IMR-90 (cell line): ENCODE measurements at regions not wholly inside any gene's neighbourhood (a gene's known extent, or its start where the extent isn't known, plus 50 kb on each side); places are given as distances from the start of the nearest gene placed in this dataset.

Source experiments
- ATAC-seq: fragments of 200-7000 bp; cut with Tn5 transposase; 2 replicates; pipeline ENCODE4 v1.9.1; 2020; ENCODE audit warnings: low read depth, mild to moderate bottlenecking, moderate library complexity
- BruUV-seq: library from RNA; stranded (reverse); fragments of 400-500 nt; replicated peaks from 2 replicates; lab custom pipeline; 2021; lab: Mats Ljungman, UMichigan
- CTCF ChIA-PET: fragments of 300-600 bp; formaldehyde crosslinking; extraction: SDS; loops from one replicate; lab custom pipeline; 2021; ENCODE audit warnings: antibody characterized with exemption; lab: Yijun Ruan, JAX
- POLR2A ChIA-PET: fragments of 300-600 bp; sonication (Branson Sonifier 250); formaldehyde crosslinking; loops from one replicate; lab custom pipeline; 2022; ENCODE audit warnings: antibody characterized with exemption; ENCODE audit not compliant: unreplicated experiment; lab: Charles Lee
- DNase-seq: peaks from one replicate; pipeline ENCODE4 v3.0.0; 2013
- H2AFZ ChIP-seq: replicated peaks from 2 replicates; pipeline ENCODE3; 2013; ENCODE audit warnings: low read length, mild to moderate bottlenecking; ENCODE audit not compliant: poor library complexity
- H2AK5ac ChIP-seq: 2 replicates; pipeline ENCODE4 v1.6.1; 2013; ENCODE audit warnings: low read depth, low read length, inconsistent platforms
- H2AK9ac ChIP-seq: replicated peaks from 2 replicates; pipeline ENCODE3; 2013; ENCODE audit warnings: mild to moderate bottlenecking, low read depth, low read length, moderate library complexity; ENCODE audit not compliant: poor library complexity
- H2BK120ac ChIP-seq: 2 replicates; pipeline ENCODE4 v1.6.1; 2013; ENCODE audit warnings: low read depth, low read length, inconsistent platforms
- H2BK15ac ChIP-seq: 3 replicates; pipeline ENCODE4 v1.6.1; 2013; ENCODE audit warnings: low read depth, low read length, inconsistent platforms
- H2BK20ac ChIP-seq: 2 replicates; pipeline ENCODE4 v1.6.1; 2013; ENCODE audit warnings: low read depth, mild to moderate bottlenecking, inconsistent platforms, low read length, moderate library complexity
- H2BK5ac ChIP-seq: 2 replicates; pipeline ENCODE4 v1.6.1; 2013; ENCODE audit warnings: mild to moderate bottlenecking, low read depth, low read length, inconsistent platforms; ENCODE audit not compliant: poor library complexity, severe bottlenecking
- H3K14ac ChIP-seq: replicated peaks from 2 replicates; pipeline ENCODE4 v1.6.1; 2013; ENCODE audit warnings: low read depth, low read length, inconsistent platforms
- H3K18ac ChIP-seq: 2 replicates; pipeline ENCODE4 v1.6.1; 2013; ENCODE audit warnings: low read depth, low read length, control low read depth
- H3K23ac ChIP-seq: 2 replicates; pipeline ENCODE4 v1.6.1; 2013; ENCODE audit warnings: low read depth, low read length, inconsistent platforms
- H3K27ac ChIP-seq: 2 replicates; pipeline ENCODE4 v1.5.1; 2013; ENCODE audit warnings: mild to moderate bottlenecking, control low read depth, low read length; ENCODE audit not compliant: insufficient read depth
- H3K27me3 ChIP-seq: 2 replicates; pipeline ENCODE4 v1.6.1; 2013; ENCODE audit warnings: low read length; ENCODE audit not compliant: control insufficient read depth, insufficient read depth
- H3K36me3 ChIP-seq: 2 replicates; pipeline ENCODE4 v1.6.1; 2013; ENCODE audit warnings: low read length, mixed read lengths; ENCODE audit not compliant: control insufficient read depth, insufficient read depth
- H3K4ac ChIP-seq: 2 replicates; pipeline ENCODE4 v1.6.1; 2013; ENCODE audit warnings: low read depth, low read length, inconsistent platforms
- H3K4me1 ChIP-seq: 2 replicates; pipeline ENCODE4 v1.6.1; 2013; ENCODE audit warnings: low read length, mixed read lengths; ENCODE audit not compliant: control insufficient read depth, insufficient read depth
- H3K4me2 ChIP-seq: 2 replicates; pipeline ENCODE4 v1.6.1; 2013; ENCODE audit warnings: low read depth, mild to moderate bottlenecking, control low read depth, low read length, moderate library complexity
- H3K4me3 ChIP-seq: 2 replicates; pipeline ENCODE4 v1.5.1; 2013; ENCODE audit warnings: low read depth, mild to moderate bottlenecking, control low read depth, low read length, moderate library complexity; ENCODE audit not compliant: insufficient read depth
- H3K56ac ChIP-seq: 2 replicates; pipeline ENCODE4 v1.6.1; 2013; ENCODE audit warnings: low read length, inconsistent platforms; ENCODE audit not compliant: insufficient read depth; ENCODE audit errors: extremely low read depth
- H3K79me1 ChIP-seq, 2 experiments: 2 replicates each; pipeline ENCODE4 v1.6.1; 2013; ENCODE audit warnings: low read length in 2 of 2, inconsistent platforms in 1 of 2, low read depth in 1 of 2
- H3K9ac ChIP-seq: 2 replicates; pipeline ENCODE4 v1.6.1; 2013; ENCODE audit warnings: low read depth, low read length, control low read depth
- H3K9me1 ChIP-seq: 2 replicates; pipeline ENCODE4 v1.6.1; 2013; ENCODE audit warnings: low read length, inconsistent platforms; ENCODE audit not compliant: insufficient read depth
- H3K9me3 ChIP-seq: 2 replicates; pipeline ENCODE4 v1.6.1; 2013; ENCODE audit warnings: low read length; ENCODE audit not compliant: control insufficient read depth, insufficient read depth
- H4K20me1 ChIP-seq: 2 replicates; pipeline ENCODE4 v1.6.1; 2013; ENCODE audit warnings: low read length, inconsistent platforms; ENCODE audit not compliant: insufficient read depth
- H4K5ac ChIP-seq: 2 replicates; pipeline ENCODE4 v1.6.1; 2013; ENCODE audit warnings: mild to moderate bottlenecking, low read depth, low read length, control low read depth
- H4K8ac ChIP-seq, 2 experiments: 2 replicates each; pipeline ENCODE4 v1.6.1; 2013; ENCODE audit warnings: low read depth in 2 of 2, low read length in 2 of 2, control low read depth in 1 of 2, inconsistent platforms in 1 of 2
- H4K91ac ChIP-seq: 2 replicates; pipeline ENCODE4 v1.6.1; 2013; ENCODE audit warnings: low read depth, low read length, inconsistent platforms; ENCODE audit not compliant: insufficient read depth
- BHLHE40 ChIP-seq: fragments of 150-350 bp; IDR thresholded peaks from 2 replicates; pipeline ENCODE4 v1.6.1; 2016; ENCODE audit warnings: mild to moderate bottlenecking, low read depth, low read length
- CHD1 ChIP-seq: IDR thresholded peaks from 2 replicates; pipeline ENCODE4 v1.6.1; 2012; ENCODE audit warnings: low read depth, low read length, improper control_type of control experiment
- CTCF ChIP-seq: conservative IDR thresholded peaks from 2 replicates; pipeline ENCODE4 v1.5.1; 2012; ENCODE audit warnings: mild to moderate bottlenecking, low read depth, low read length, improper control_type of control experiment
- FOS ChIP-seq: fragments of 150-350 bp; IDR thresholded peaks from 2 replicates; pipeline ENCODE4 v1.6.1; 2016; ENCODE audit warnings: low read depth, low read length
- WGBS, 2 experiments: methylation state at CpG; one replicate each; pipeline versions ENCODE4 v1.1.5 to v1.1.7; 2013; ENCODE audit warnings: missing lambda C conversion rate in 2 of 2; ENCODE audit not compliant: insufficient read length in 1 of 2; ENCODE audit errors: extremely low coverage in 2 of 2; 5-methylcytosine and 5-hydroxymethylcytosine counted together
- dilution Hi-C: fragments of 300-500 bp; cut with HindIII; formaldehyde crosslinking; loops from one replicate; pipeline ENCODE4 v1.14.3; 2018; ENCODE audit warnings: low sequenced_read_pairs; ENCODE audit not compliant: unreplicated experiment
- in situ Hi-C: fragments of 300-500 bp; cut with MboI; formaldehyde crosslinking; loops from 3 replicates; pipeline ENCODE4 v1.14.3; 2019; ENCODE audit warnings: low sequenced_read_pairs, inconsistent platforms, mixed read lengths
- intact Hi-C: fragments of 100-400 bp; cut with micrococcal nuclease; formaldehyde crosslinking; loops from 2 replicates; pipeline ENCODE4 v1.10.0; 2022

GRCh38 chr2:236988216-236988615 lies 97.5 kb upstream of the COPS8 start:
- intact Hi-C loops, result no loop called here
- Histone ChIP-seq H2BK20ac (no peak overlapping the region), H3K56ac (no peak overlapping the region), H4K20me1 (no peaks in the 10 kb centered on the region), H3K18ac (no peak overlapping the region), H3K4me2 (no peak overlapping the region), H3K36me3 (no peaks in the 10 kb centered on the region), H4K91ac (no peak overlapping the region), H3K9me3 (peaks cover under 1% of the 10 kb centered on the region; the same call in 1 of the 2 replicates), H2BK5ac (no peak overlapping the region), H2AK9ac (no peak overlapping the region), H2AK5ac (no peak overlapping the region), H3K14ac (no peak overlapping the region), H3K79me1 (no peaks in the 10 kb centered on the region), H2AFZ (no peak overlapping the region), H2BK120ac (no peak overlapping the region), H3K4ac (no peak overlapping the region), H4K5ac (no peak overlapping the region), H3K27me3 (peaks cover 26% of the 10 kb centered on the region), H3K4me1 (no peaks in the 10 kb centered on the region), H4K8ac (no peak overlapping the region), H3K23ac (no peak overlapping the region), H2BK15ac (no peak overlapping the region), H3K27ac (no peak overlapping the region), H3K9me1 (no peaks in the 10 kb centered on the region), H3K4me3 (no peak overlapping the region), H3K9ac (no peak overlapping the region)
- dilution Hi-C loops, result no loop called here
- BruUV-seq, result no TSS peak
- CTCF ChIA-PET, result no interaction called here
- in situ Hi-C loops, result no loop called here
- no CpG with 5 or more reads among the region's 2 CpGs for WGBS, 2 experiments
- DNase-seq (no peak), ATAC-seq (no peak)
- POLR2A ChIA-PET, result no interaction called here
- no peak for TF ChIP-seq FOS
- no peak for TF ChIP-seq BHLHE40
- no peak for TF ChIP-seq CHD1
- TF ChIP-seq CTCF, result no peak
